NCI-H748 treated with DMSO at 0.1 percent for 48 hours (cell line): ENCODE measurements at regions not wholly inside any gene's neighbourhood (a gene's known extent, or its start where the extent isn't known, plus 50 kb on each side); places are given as distances from the start of the nearest gene placed in this dataset.
A peak's percentile ranks its signal among the peaks of the same experiment; 100 is the strongest.

Experiments used
- DNase-seq: peaks from one replicate; lab custom pipeline; 2025; lab: John Stamatoyannopoulos, UW

DNA sequence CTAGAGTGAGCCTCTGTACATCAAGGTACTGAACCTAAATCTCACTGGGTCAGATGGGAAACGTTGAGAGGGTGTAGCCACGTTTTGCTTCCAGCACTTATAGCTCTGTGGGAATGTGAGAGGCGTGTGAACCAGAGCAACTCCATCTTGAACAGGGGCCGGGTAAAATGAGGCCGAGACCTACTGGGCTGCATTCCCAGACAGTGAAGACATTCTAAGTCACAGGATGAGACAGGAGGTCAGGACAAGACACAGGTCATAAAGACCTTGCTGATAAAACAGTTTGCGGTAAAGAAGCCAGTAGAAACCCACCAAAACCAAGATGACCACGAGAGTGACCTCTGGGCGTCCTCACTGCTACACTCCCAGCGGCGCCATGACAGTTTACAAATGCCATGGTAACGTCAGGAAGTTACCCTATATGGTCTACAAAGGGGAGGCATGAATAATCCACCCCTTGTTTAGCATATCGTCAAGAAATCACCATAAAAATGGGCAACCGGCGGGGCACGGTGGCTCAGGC is 63.4 kb upstream of the NCOR2 start:
- DNase-seq = no peak

DNA sequence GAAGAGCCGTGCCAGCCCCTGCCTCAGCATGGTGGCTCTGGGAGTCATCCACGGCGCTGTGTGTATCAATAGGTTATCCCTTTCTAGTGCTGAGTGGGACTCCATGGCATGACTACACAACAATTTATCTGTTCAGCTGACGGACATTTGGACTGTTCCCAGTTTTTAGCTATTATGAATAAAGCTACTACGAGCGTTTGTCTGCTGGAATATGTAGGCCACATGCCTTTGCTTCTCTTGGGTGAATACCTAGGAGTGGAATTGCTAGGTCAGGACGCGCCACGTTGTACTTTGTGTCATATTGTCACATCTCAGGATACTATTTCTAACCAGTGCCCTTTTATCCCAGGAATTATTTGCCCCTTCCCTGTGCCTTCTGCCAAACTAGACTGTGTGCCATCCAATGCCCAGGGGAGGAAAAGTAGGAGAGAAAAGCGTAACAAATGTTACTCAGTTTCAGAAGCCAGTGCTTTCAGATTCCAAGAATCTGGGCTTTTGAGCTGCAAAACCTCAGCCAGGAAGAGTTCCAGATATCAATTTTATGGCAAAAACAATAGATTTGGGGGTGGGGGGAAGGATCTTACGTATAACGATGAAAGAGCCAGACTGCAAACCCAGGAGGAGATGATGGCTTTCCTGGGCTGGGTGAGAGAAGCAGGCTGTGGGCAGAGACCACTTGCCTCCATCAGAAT is 62.5 kb upstream of the NCOR2 start:
- no peak for DNase-seq

DNA sequence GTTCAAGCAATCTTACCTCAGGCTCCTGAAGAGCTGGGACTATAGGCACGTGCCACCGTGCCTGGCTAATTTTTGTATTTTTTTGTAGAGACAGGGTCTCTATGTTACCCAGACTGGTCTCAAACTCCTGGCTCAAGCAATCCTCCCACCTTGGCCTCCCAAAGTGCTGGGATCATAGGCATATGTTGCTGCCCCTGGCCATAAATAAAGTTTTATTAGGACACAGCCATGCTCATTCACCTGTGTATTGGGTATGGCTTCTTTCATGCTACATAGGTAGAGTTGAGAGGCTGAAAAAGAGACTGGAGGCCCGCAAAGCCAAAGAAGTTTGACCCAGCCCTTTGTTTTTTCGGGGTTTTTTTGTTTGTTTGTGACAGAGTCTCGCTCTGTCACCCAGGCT is 61.7 kb upstream of the NCOR2 start:
- DNase-seq = no peak

DNA sequence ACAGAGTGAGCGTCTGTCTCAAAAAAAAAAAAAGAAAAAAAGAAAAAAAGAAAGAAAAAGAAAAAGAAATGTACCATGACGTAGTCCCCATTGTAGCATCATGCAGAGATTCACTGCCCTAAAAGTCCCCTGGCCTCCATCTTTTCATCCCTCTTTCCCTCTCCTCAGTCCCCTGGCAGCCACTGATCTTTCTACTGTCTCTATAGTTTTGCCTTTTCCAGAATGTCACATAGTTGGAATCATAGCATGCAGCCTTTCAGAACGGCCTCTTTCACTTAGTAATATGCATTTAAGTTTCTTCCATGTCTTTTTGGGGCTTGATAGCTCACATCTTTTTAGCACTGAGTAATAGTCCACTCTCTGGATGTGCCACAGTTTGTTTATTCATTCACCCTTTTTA is 60.5 kb upstream of the NCOR2 start:
- no peak for DNase-seq

DNA sequence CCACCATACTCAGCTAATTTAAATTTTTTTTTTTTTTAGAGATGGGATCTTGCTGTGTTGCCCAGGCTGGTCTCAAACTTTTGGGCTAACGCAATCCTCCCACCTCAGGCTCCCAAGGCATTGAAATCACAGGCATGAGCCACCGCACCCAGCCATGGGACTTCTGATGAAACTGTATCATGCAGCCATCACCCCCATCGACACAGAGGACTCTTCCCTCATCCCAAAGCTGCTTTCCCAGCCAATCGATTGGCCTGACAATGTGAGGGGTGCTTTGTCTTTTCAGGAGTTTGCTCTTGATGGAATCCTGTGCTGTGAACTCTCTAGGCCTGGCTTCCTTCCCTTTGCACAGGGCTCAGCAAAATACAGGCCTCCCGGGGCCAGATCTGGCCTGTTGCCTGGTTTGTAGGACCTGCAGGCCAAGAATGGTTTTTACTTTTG is 59.6 kb upstream of the NCOR2 start:
- DNase-seq = no peak

DNA sequence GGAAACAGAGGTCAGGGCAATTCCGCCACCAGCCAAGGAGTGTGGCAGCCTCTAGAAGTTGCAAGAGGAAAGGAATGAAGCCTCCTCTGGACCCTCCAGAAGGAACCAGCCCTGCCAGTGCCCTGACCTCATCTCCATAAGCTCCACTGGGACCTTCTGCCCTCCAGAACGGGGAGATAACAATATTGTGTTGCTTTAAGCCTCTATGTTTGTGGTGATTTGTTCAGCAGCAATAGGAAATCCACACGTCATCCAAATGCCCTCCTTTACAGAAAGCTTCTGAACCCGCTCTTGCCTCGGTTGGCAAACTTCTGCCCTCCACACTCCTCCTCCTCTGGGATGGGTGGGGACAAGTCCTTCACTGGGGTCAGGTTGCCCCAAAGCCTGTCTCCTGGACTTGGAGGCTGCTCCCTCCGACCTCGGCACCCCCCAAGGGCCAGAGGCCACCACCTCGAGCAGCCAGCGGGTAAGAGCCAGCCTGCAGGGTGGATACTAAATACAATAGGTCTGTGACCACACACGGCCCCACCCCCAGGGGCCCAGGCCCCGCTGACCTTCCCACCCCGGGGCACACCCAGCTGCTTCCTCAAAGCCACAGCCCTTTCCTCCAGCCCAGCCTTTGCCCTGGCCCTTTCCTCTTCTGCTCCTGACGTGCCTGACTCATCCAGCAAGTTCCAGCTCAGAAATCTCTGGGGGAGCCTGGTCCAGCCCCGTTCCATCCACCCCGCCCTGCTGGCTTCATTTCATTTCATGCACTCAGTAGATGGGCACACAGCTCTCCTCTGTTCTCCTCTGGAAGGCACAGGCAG is 58.7 kb upstream of the NCOR2 start:
- no peak for DNase-seq

DNA sequence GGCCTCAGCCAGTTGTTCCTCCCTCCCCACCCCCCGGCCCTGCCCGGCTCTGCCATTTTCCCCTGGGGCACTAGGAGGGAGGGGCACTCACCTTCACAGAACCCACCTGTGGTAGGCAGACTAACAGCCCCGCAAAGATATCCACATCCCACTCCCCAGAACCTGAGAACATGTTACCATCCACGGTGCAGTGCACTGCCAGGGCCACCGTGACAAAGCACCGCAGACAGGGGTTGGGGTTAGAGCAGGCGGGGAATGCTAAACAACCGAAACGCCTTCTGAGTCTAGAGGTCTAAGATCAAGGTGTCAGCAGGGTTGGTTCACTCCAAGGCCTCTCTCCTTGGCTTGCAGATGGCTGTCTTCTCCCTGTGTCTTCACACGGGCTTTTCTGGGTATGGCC is 57.4 kb upstream of the NCOR2 start:
- DNase-seq = no peak

DNA sequence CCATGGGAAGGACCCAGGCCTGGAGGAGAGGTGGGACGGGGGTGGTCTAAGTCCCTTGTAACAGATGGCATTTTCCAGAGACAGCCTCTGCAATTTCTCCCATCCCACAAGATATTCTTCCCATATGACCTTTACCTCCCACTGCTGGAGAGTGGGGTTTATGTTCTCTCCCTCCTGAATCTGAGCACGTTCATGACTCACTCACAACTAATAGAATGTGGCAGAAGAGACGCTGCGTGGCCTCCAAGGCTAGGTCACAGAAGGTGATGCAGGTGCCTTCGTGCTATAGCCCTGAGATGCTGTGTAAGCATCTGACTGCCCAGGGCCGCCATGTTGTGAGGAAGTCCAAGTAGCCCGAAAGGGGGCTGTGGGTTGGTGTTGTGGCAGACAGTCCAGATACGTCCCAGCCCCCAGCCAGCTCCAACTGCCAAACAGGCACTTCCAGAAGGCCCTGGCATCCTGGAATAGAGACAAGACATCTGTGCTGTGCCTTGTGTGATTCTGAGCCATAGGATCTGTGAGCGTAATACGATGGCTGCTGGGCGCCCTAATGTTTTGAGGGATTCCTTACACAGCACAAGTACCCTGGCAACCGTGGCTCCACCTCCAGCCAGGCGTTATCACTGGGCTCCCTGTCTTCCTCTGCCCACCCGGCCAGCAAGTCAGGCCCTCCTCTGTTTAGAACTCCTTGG is 56.1 kb upstream of the NCOR2 start:
- no peak for DNase-seq

DNA sequence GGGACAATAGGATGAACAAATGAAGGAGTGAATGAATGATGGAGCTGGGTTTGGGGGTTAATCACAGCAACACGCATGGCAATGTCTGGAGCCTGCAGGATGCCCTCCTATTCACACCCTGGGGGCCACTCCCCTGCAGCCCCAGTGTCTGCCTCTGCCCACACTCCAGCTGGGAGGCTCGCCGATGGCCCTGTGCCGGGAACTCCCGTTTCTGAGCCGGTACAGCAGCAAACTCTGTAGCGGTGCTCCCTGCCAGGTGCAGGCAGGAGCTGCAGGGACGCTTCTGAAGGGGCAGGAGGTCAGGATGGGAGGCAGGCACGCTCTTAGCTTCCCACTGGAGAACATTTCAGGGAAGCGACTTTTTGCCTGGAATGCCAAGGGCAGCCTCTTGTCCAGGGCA is 55.4 kb upstream of the NCOR2 start:
- DNase-seq = no peak

DNA sequence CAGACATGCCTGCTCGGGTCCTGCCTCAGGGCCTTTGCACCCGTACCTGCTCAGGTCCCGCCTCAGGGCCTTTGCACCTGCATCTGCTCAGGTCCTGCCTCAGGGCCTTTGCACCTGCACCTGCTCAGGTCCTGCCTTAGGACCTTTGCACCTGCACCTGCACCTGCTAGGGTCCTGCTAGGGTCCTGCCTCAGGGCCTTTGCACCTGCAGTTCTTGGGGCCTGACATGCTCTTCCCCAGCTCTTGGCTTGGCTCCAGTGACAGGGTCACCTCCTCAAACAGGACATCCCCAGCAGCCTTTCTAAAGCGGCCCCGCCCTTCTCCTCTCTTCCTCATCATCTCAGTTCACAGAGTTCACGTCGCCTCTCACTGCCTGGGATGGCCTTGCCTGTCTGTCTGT is 54.9 kb upstream of the NCOR2 start:
- no peak for DNase-seq

DNA sequence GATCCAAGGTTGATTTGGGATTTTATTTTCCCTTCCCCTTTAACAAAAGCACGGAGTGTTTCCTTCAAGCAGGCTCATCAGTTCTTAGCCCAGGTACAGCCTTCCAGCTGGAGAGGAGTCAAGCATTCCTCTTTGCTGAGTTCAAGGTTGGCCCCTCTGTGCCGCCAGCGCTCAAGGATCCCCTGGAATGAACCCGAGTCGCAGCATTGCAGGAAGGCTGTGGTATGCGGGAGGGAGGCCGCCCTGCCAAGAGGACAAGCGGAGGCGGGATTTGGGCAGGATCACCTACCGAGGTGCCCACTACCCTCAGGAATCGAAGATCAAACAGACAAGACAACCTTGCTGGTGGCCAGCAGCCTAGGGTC is 53.9 kb upstream of the NCOR2 start:
- no peak for DNase-seq

DNA sequence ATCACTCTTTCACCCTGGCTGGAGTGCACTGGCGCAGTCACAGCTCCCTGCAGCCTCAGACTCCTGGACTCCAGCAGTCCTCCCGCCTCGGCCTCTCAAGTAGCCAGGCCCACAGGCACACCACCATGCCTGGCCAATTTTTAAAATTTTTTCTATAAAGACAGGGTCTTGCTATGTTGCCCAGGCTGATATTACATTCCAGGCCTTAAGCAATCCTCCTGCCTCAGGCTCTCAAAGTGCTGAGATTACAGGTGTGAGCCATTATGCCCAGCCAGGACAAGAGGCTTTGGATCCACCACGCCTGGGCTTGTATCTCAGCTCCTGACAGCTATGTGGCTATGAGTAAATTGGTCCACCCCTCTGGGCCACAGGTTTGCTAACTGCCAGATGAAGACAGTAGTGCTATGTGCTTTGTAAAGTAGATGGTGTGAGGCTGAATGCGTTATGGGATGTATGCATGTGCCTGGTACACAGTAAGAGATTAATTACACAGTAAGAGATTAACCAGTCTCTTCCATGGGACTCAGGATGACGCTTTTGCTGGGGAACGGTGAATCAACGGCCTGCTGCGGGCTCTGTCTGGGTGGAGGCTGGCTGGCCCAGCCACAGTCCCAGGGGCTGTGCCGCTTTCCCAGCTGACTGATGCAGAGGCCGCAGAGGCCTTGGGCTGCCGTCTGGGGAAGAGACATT is 53.3 kb upstream of the NCOR2 start:
- DNase-seq = no peak

DNA sequence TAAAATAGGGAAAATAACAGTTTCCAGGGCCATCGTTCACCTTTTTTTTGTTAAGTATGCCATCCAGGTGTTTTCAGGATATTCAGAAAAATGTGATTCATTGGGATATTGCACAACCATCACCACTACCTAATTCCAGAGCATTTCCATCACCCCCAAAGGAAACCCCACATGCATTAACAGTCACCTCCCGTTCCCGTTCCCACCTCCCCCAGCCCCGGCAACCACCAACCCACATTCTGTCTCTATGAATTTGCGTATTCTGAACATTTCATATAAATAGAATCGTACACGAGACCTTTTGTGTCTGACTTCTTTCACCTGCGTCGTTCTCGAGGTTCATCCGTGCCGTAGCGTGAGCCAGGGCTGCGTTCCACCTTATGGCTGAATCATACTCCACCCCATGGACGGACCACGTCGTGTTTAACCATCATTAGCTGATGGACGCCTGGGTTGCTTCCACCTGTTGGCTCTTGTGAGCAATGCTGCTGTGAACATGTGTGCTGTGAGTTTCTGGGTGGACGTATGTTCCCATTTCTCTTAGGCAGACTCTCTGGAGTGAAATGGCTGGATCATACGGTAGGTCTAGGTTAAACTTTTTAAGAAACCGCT is 51.0 kb upstream of the NCOR2 start:
- no peak for DNase-seq

DNA sequence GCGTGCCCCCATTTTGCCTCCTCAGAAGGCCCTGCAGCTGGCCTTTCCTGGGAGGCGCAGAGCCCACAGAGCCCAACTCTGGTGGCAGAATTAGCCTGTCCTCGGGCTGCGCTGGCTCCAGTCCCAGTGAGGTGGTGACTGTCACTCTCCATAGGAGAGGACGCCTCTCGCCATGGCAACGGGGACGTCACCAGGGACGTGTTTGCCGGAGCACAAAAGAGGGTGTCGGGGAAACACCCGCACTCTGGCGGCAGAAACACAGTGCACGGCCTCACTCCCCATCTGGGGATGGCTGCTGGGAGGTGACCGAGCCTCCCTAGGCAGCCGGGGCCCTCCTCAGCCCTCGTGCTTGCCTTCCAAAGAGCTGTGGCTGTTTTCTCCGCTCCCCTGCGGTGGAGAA is 50.2 kb upstream of the NCOR2 start:
- peak; percentile 29 for DNase-seq
